OCI-M1 (cell line): ENCODE measurements at regions not wholly inside any gene's neighbourhood (a gene's known extent, or its start where the extent isn't known, plus 50 kb on each side); places are given as distances from the start of the nearest gene placed in this dataset.
"Not testable (repeated sequence)": the region's sequence is repeated elsewhere in the genome, so short reads cannot be mapped to it uniquely, and the experiment has no call there.

Source experiments
- DNase-seq: peaks from one replicate; lab custom pipeline; 2025; lab: John Stamatoyannopoulos, UW

- no peak for DNase-seq
Observed at GRCh38 chr5:91607675-91608074, 224.6 kb upstream of the ARRDC3 start.

GRCh38 chr5:91599863-91600262 is 216.7 kb upstream of the ARRDC3 start:
- no peak for DNase-seq

- no peak for DNase-seq
Observed at GRCh38 chr5:91598216-91598615, 215.1 kb upstream of the ARRDC3 start.

GRCh38 chr5:91595424-91595823 is 212.3 kb upstream of the ARRDC3 start:
- DNase-seq, result no peak

- DNase-seq, result peak; percentile 56
Observed at GRCh38 chr5:91591076-91591475, 208.0 kb upstream of the ARRDC3 start.

- DNase-seq, result no peak
Observed at GRCh38 chr5:91586232-91586631, 203.1 kb upstream of the ARRDC3 start.

- DNase-seq, result no peak
Observed at GRCh38 chr5:91584352-91584751, 201.2 kb upstream of the ARRDC3 start.

GRCh38 chr5:91566012-91566411 is 182.9 kb upstream of the ARRDC3 start:
- DNase-seq, result not testable (repeated sequence)

GRCh38 chr5:91562922-91563321 is 179.8 kb upstream of the ARRDC3 start:
- no peak for DNase-seq

- no peak for DNase-seq
Observed at GRCh38 chr5:91541696-91542095, 158.6 kb upstream of the ARRDC3 start.

- no peak for DNase-seq
Observed at GRCh38 chr5:91538179-91538578, 155.1 kb upstream of the ARRDC3 start.

GRCh38 chr5:91535499-91535898 is 152.4 kb upstream of the ARRDC3 start:
- DNase-seq, result peak; percentile 52

GRCh38 chr5:91534332-91534731 is 151.2 kb upstream of the ARRDC3 start:
- peak; percentile 55 for DNase-seq

GRCh38 chr5:91532779-91533178 is 149.7 kb upstream of the ARRDC3 start:
- no peak for DNase-seq

- no peak for DNase-seq
Observed at GRCh38 chr5:91532281-91532680, 149.2 kb upstream of the ARRDC3 start.

GRCh38 chr5:91528831-91529230 is 145.7 kb upstream of the ARRDC3 start:
- no peak for DNase-seq

GRCh38 chr5:91521785-91522184 is 138.7 kb upstream of the ARRDC3 start:
- no peak for DNase-seq

GRCh38 chr5:91521334-91521733 is 138.2 kb upstream of the ARRDC3 start:
- no peak for DNase-seq

GRCh38 chr5:91514400-91514799 is 131.3 kb upstream of the ARRDC3 start:
- DNase-seq, result no peak

- DNase-seq, result no peak
Observed at GRCh38 chr5:91503321-91503720, 120.2 kb upstream of the ARRDC3 start.

- no peak for DNase-seq
Observed at GRCh38 chr5:91500758-91501157, 117.6 kb upstream of the ARRDC3 start.

- DNase-seq, result peak; percentile 74
Observed at GRCh38 chr5:91499943-91500531, 116.9 kb upstream of the ARRDC3 start.

GRCh38 chr5:91495699-91496098 is 112.6 kb upstream of the ARRDC3 start:
- DNase-seq, result peak; percentile 24

- DNase-seq, result no peak
Observed at GRCh38 chr5:91494447-91494996, 111.4 kb upstream of the ARRDC3 start.
